OCI-LY7 (cell line): ENCODE measurements at regions not wholly inside any gene's neighbourhood (a gene's known extent, or its start where the extent isn't known, plus 50 kb on each side); places are given as distances from the start of the nearest gene placed in this dataset.

Experiments
- BruUV-seq: library from RNA; stranded (reverse); fragments of 400-500 nt; replicated peaks from 2 replicates; lab custom pipeline; 2021; lab: Mats Ljungman, UMichigan
- CTCF ChIA-PET: fragments of 300-600 bp; sonication (Branson Sonifier 250); formaldehyde crosslinking; loops from one replicate; lab custom pipeline; 2022; ENCODE audit warnings: antibody characterized with exemption; ENCODE audit not compliant: unreplicated experiment; lab: Charles Lee
- POLR2A ChIA-PET: fragments of 300-600 bp; sonication (Branson Sonifier 250); formaldehyde crosslinking; loops from one replicate; lab custom pipeline; 2022; ENCODE audit warnings: antibody characterized with exemption; lab: Charles Lee
- DNase-seq: peaks from one replicate; pipeline ENCODE4 v3.0.0-alpha.2; 2015; ENCODE audit warnings: low spot score
- H2AFZ ChIP-seq: fragments of 200-600 bp; sonication (generic), shearing (Covaris generic); 2 replicates; pipeline ENCODE4 v1.6.1; 2014; ENCODE audit warnings: mild to moderate bottlenecking, antibody characterized with exemption, low read length, moderate library complexity
- H3K27ac ChIP-seq: fragments of 200-600 bp; sonication (generic); 2 replicates; pipeline ENCODE4 v1.5.1; 2014; ENCODE audit warnings: mixed run types, low read depth, mild to moderate bottlenecking, moderate library complexity, low read length, inconsistent platforms; ENCODE audit not compliant: poor library complexity, severe bottlenecking
- H3K36me3 ChIP-seq: fragments of 200-600 bp; sonication (generic); 2 replicates; pipeline ENCODE4 v1.6.1; 2014; ENCODE audit warnings: mild to moderate bottlenecking, antibody characterized with exemption, low read length, moderate library complexity, mixed read lengths; ENCODE audit not compliant: insufficient read depth
- H3K4me1 ChIP-seq: fragments of 200-600 bp; sonication (generic); 2 replicates; pipeline ENCODE4 v1.5.1; 2014; ENCODE audit warnings: mild to moderate bottlenecking, low read length; ENCODE audit not compliant: insufficient read depth, poor library complexity, severe bottlenecking
- H3K4me2 ChIP-seq: fragments of 200-600 bp; sonication (generic); 2 replicates; pipeline ENCODE4 v1.6.1; 2014; ENCODE audit warnings: mild to moderate bottlenecking, low read length
- H3K4me3 ChIP-seq: fragments of 200-600 bp; sonication (generic); 2 replicates; pipeline ENCODE4 v1.5.1; 2014; ENCODE audit warnings: mild to moderate bottlenecking, low read depth, low read length; ENCODE audit not compliant: poor library complexity, severe bottlenecking
- H3K79me2 ChIP-seq: fragments of 200-600 bp; sonication (generic); 2 replicates; pipeline ENCODE4 v1.6.1; 2016; ENCODE audit warnings: low read depth, mild to moderate bottlenecking, low read length, moderate library complexity, mixed read lengths; ENCODE audit not compliant: insufficient read depth
- H3K9me2 ChIP-seq: fragments of 200-600 bp; sonication (generic); 2 replicates; pipeline ENCODE4 v1.6.1; 2016; ENCODE audit warnings: mild to moderate bottlenecking, low read length, mixed read lengths; ENCODE audit not compliant: insufficient read depth
- H3K9me3 ChIP-seq: fragments of 200-600 bp; sonication (generic); 2 replicates; pipeline ENCODE4 v1.6.1; 2014; ENCODE audit warnings: mild to moderate bottlenecking, mixed run types, low read length, mixed read lengths
- H4K20me1 ChIP-seq: fragments of 200-600 bp; sonication (generic); 2 replicates; pipeline ENCODE4 v1.6.1; 2014; ENCODE audit warnings: mild to moderate bottlenecking, antibody characterized with exemption, low read length, moderate library complexity, mixed read lengths; ENCODE audit not compliant: insufficient read depth
- CTCF ChIP-seq: fragments of 200-600 bp; sonication (generic); conservative IDR thresholded peaks from 2 replicates; pipeline ENCODE4 v1.5.1; 2014; ENCODE audit warnings: mild to moderate bottlenecking, antibody characterized with exemption, low read length, moderate library complexity, mixed read lengths
- EZH2phosphoT487 ChIP-seq: fragments of 200-600 bp; sonication (generic); IDR thresholded peaks from 2 replicates; pipeline ENCODE4 v1.6.1; 2018; ENCODE audit warnings: low read depth, borderline replicate concordance, mild to moderate bottlenecking, mixed run types, antibody characterized with exemption, low read length, moderate library complexity, mixed read lengths
- intact Hi-C: fragments of 100-400 bp; cut with micrococcal nuclease; formaldehyde crosslinking; loops from one replicate; pipeline ENCODE4 v1.10.0; 2022; ENCODE audit not compliant: unreplicated experiment

- no TSS peak for BruUV-seq
- TF ChIP-seq CTCF = no peak
- no peak for TF ChIP-seq EZH2phosphoT487
- no peaks in the 10 kb centered on the region for H3K9me3 ChIP-seq
- no peaks in the 10 kb centered on the region for H3K79me2 ChIP-seq
- intact Hi-C loops = no loop called here
- H3K27ac ChIP-seq = no peak overlapping the region
- no peak overlapping the region for H3K4me3 ChIP-seq
- no peak overlapping the region for H3K4me2 ChIP-seq
- H2AFZ ChIP-seq = no peak overlapping the region
- DNase-seq = no peak
- H3K9me2 ChIP-seq = no peaks in the 10 kb centered on the region
- no peaks in the 10 kb centered on the region for H3K4me1 ChIP-seq
- no peaks in the 10 kb centered on the region for H4K20me1 ChIP-seq
- ChIA-PET POLR2A (interaction anchor here (0.7 to 1.4 kb wide), 3 partner anchors 34 to 147 kb away, joined by 3 to 4 read pairs (median 3); no protein-coding TSS in a partner anchor), CTCF (no interaction called here)
- no peaks in the 10 kb centered on the region for H3K36me3 ChIP-seq
Observed at GRCh38 chr7:79722217-79722616, 268.8 kb upstream of the MAGI2 start.

- Histone ChIP-seq H2AFZ (no peak overlapping the region), H3K9me2 (no peaks in the 10 kb centered on the region), H3K36me3 (no peaks in the 10 kb centered on the region), H3K4me2 (no peak overlapping the region), H3K4me3 (no peak overlapping the region), H3K4me1 (no peaks in the 10 kb centered on the region), H3K79me2 (no peaks in the 10 kb centered on the region), H3K27ac (no peak overlapping the region), H4K20me1 (no peaks in the 10 kb centered on the region), H3K9me3 (no peaks in the 10 kb centered on the region)
- intact Hi-C loops = no loop called here
- no peak for TF ChIP-seq CTCF
- TF ChIP-seq EZH2phosphoT487 = no peak
- no TSS peak for BruUV-seq
- DNase-seq = no peak
- ChIA-PET CTCF (no interaction called here), POLR2A (no interaction called here)
Observed at GRCh38 chr7:79719216-79719615, 265.7 kb upstream of the MAGI2 start.

- H3K9me3 ChIP-seq = no peaks in the 10 kb centered on the region
- H3K4me2 ChIP-seq = no peak overlapping the region
- ChIA-PET CTCF (no interaction called here), POLR2A (no interaction called here)
- no peaks in the 10 kb centered on the region for H3K4me1 ChIP-seq
- no peaks in the 10 kb centered on the region for H3K36me3 ChIP-seq
- H4K20me1 ChIP-seq = no peaks in the 10 kb centered on the region
- no peak overlapping the region for H3K4me3 ChIP-seq
- no peak for DNase-seq
- TF ChIP-seq CTCF = no peak
- TF ChIP-seq EZH2phosphoT487 = no peak
- intact Hi-C loops = no loop called here
- no peaks in the 10 kb centered on the region for H3K9me2 ChIP-seq
- H3K79me2 ChIP-seq = no peaks in the 10 kb centered on the region
- H3K27ac ChIP-seq = no peak overlapping the region
- no TSS peak for BruUV-seq
- no peak overlapping the region for H2AFZ ChIP-seq
Observed at GRCh38 chr7:79716329-79716728, 262.9 kb upstream of the MAGI2 start.
